GM12873 (cell line): ENCODE measurements at regions not wholly inside any gene's neighbourhood (a gene's known extent, or its start where the extent isn't known, plus 50 kb on each side); places are given as distances from the start of the nearest gene placed in this dataset.

ENCODE experiments used
- CTCF ChIP-seq: IDR thresholded peaks from 2 replicates; pipeline ENCODE4 v1.5.1; 2012; ENCODE audit warnings: low read depth, mild to moderate bottlenecking, moderate library complexity, low read length, control low read depth; ENCODE audit not compliant: insufficient read depth; ENCODE audit errors: missing control alignments

DNA sequence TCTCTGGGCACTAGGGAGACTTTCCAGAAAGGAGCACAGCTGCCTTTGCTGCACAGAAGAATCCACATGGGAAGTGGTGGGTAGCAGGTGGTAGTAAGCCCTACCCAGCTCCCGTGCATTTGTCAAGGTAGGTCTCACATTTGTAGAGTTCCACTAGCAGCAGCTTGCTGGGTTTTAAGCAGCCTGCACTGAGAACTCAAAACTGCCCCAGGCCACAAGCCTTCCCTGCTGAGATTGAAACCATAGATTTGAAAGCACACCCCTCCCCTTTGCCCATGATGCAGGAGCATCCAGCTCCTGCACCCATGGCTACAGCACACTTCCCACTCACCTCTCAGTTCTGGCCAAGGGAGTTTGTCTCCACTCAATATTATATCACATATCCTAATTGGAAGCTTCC lies 604.5 kb upstream of the STEAP1 start:
- no peak for TF ChIP-seq CTCF

- TF ChIP-seq CTCF = no peak
Measured at GRCh38 chr7:89554209-89554608, 600.1 kb upstream of the STEAP1 start.

DNA sequence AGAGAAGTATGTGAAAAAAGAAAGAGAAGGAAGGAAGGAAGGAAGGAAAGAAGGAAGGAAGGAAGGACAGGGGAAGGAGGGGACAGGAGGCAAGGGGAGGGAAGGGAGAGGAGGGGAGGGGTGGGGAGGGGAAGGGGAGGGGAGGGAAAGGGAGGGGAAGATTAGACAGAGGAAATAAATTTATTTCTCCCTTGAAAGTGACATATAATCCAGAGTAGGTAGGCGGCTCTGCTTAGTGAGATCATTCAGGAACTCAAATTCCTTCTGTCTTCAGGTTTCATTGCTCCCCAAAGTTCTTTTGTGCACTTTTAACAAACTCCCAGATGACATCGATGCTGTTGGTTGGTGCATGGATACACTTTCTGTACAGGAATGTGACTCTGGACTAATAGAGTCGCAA lies 594.7 kb upstream of the STEAP1 start:
- TF ChIP-seq CTCF = no peak

- no peak for TF ChIP-seq CTCF
Measured at GRCh38 chr7:89563597-89563996, 590.7 kb upstream of the STEAP1 start.

- TF ChIP-seq CTCF = no peak
Measured at GRCh38 chr7:89584896-89585295, 569.4 kb upstream of the STEAP1 start.

DNA sequence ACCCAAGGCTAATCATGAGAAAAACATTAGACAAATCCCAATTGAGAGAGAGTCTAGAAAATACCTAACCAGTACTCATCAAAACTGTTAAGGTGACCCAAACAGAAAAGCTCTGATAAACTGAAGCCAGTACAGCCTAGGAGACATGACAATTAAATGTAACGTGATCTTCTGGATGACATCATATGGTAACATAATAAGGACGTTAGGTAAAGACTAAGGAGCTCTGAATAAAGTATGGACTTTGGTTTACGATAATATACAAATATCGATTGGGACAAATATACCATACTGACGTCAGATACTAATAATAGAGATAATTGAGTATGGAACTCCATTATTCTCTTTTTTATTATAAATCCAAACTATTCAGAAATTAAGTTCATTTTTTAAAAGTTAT lies 561.1 kb upstream of the STEAP1 start:
- no peak for TF ChIP-seq CTCF

- no peak for TF ChIP-seq CTCF
Measured at GRCh38 chr7:89602984-89603383, 551.3 kb upstream of the STEAP1 start.

DNA sequence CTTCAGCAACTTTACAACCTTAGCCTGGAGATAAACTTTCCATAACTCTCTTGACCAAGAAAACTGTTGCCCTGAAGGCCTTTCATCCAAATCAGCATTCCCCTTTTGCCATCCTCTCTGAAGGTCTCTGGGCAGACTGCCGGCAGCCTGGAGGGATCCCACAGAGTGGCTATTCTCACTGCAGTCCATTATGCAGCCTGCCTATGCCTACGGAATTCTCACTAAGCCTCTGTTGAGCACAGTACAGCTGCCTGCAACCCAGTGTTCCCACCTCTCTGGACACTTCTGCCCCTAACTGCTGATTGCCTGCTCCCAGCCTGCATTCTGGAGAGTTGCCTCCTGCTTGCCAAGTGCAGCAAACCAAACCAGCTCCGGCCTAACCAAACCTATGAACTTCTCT lies 548.9 kb upstream of the STEAP1 start:
- no peak for TF ChIP-seq CTCF
